ENCODE measurements at regions not wholly inside any gene's neighbourhood (a gene's known extent, or its start where the extent isn't known, plus 50 kb on each side); places are given as distances from the start of the nearest gene placed in this dataset.

DNA sequence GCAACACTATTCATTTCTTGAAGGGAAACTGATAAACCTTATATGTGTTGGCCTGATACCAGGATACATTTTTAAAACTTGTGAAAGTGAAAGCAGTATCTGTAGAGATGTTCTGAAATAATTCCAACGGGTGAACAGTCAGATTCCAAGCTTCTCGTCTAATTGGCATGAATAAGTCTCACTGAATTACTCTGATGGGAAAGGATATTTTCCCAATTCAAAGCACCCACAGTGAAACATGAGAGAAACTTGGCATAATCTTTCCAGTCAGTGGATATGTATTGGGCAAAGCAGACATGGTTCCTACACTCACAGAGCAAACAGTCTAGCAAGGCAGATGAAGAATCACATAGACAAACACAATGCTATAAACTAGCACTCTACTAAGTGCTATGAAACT lies 413.1 kb downstream of the MED13L start:
- no peak for TF ChIP-seq CTCF (IDR thresholded peaks at IDR 0.05)
- no peak for TF ChIP-seq POLR2A (IDR thresholded peaks at IDR 0.05)
